H1 (cell line): ENCODE measurements at regions not wholly inside any gene's neighbourhood (a gene's known extent, or its start where the extent isn't known, plus 50 kb on each side); places are given as distances from the start of the nearest gene placed in this dataset.

Experiments
- E2F6 ChIP-seq: IDR thresholded peaks from 2 replicates; pipeline ENCODE4 v1.6.1; 2012; ENCODE audit warnings: inconsistent platforms

- no peak for TF ChIP-seq E2F6
These were observed 729.7 kb downstream of the BRD1 start (continued) for GRCh38 chr22:49097966-49098365.
